B cell (primary cell): ENCODE measurements at regions not wholly inside any gene's neighbourhood (a gene's known extent, or its start where the extent isn't known, plus 50 kb on each side); places are given as distances from the start of the nearest gene placed in this dataset.
"Not testable (repeated sequence)": the region's sequence is repeated elsewhere in the genome, so short reads cannot be mapped to it uniquely, and the experiment has no call there.

Experiments
- ATAC-seq: fragments of 200-7000 bp; cut with Tn5 transposase; one replicate; pipeline ENCODE4 v1.10.0; 2021; ENCODE audit warnings: low read depth, mild to moderate bottlenecking, moderate number of reproducible peaks, moderate library complexity
- CTCF ChIA-PET: fragments of 350-600 bp; sonication (Branson Sonifier 250); formaldehyde crosslinking; loops from one replicate; lab custom pipeline; 2021; ENCODE audit warnings: antibody characterized with exemption, inconsistent platforms; lab: Charles Lee
- POLR2A ChIA-PET: fragments of 350-600 bp; sonication (Branson Sonifier 250); formaldehyde crosslinking; loops from one replicate; lab custom pipeline; 2021; ENCODE audit warnings: antibody characterized with exemption; lab: Charles Lee
- DNase-seq: peaks from one replicate; pipeline ENCODE4 v3.0.0; 2013
- H2AFZ ChIP-seq: 2 replicates; pipeline ENCODE4 v1.6.1; 2012; ENCODE audit warnings: mild to moderate bottlenecking, low read depth, low read length; ENCODE audit not compliant: insufficient read depth, poor library complexity, severe bottlenecking
- H3K27ac ChIP-seq, 2 donors: 1 replicate in 1 of 2; 2 replicates in 1 of 2; pipeline ENCODE4 v1.5.1; 2012 to 2013; ENCODE audit warnings: low read length in 2 of 2, mild to moderate bottlenecking in 2 of 2, moderate library complexity in 1 of 2
- H3K27me3 ChIP-seq, 4 experiments: fragments of 200-600 bp in 1 of 4; sonication (generic) in 1 of 4; replicated peaks in 1 of 4; 1 replicate in 2 of 4; 2 replicates in 2 of 4; pipeline versions ENCODE4 v1.6.1 to v1.7.0; 2013 to 2016; ENCODE audit warnings: low read length in 3 of 4, mild to moderate bottlenecking in 2 of 4, mixed read lengths in 1 of 4, moderate library complexity in 1 of 4; ENCODE audit not compliant: insufficient read depth in 4 of 4, control insufficient read depth in 3 of 4; ENCODE audit errors: control extremely low read depth in 1 of 4
- H3K36me3 ChIP-seq, 2 experiments: replicated peaks in 1 of 2; 1 replicate in 1 of 2; 2 replicates in 1 of 2; pipeline versions ENCODE4 v1.6.1 to v1.7.1; 2013; ENCODE audit warnings: low read length in 1 of 2; ENCODE audit not compliant: insufficient read depth in 2 of 2, control insufficient read depth in 1 of 2; ENCODE audit errors: control extremely low read depth in 1 of 2, extremely low read depth in 1 of 2
- H3K4me1 ChIP-seq, 2 donors: fragments of 200-600 bp in 1 of 2; sonication (generic) in 1 of 2; 1 replicate in 1 of 2; 2 replicates in 1 of 2; pipeline versions ENCODE4 v1.5.1 to v1.6.1; 2013 to 2017; ENCODE audit warnings: low read length in 2 of 2; ENCODE audit not compliant: control insufficient read depth in 2 of 2, insufficient read depth in 2 of 2
- H3K4me2 ChIP-seq: replicated peaks from 2 replicates; pipeline ENCODE3; 2012; ENCODE audit warnings: mild to moderate bottlenecking, low read depth, low read length; ENCODE audit not compliant: poor library complexity, severe bottlenecking
- H3K4me3 ChIP-seq, 5 experiments: fragments of 200-600 bp in 1 of 5; sonication (generic) in 1 of 5; 1 replicate in 3 of 5; 2 replicates in 2 of 5; pipeline versions ENCODE4 v1.5.1 to v1.7.0; 2011 to 2016; ENCODE audit warnings: low read length in 4 of 5, mild to moderate bottlenecking in 4 of 5, low read depth in 2 of 5, control low read depth in 1 of 5, moderate library complexity in 1 of 5; ENCODE audit not compliant: insufficient read depth in 1 of 5; ENCODE audit errors: control extremely low read depth in 1 of 5, extremely low read depth in 1 of 5
- H3K79me2 ChIP-seq: fragments of 200-600 bp; sonication (generic); one replicate; pipeline ENCODE4 v1.6.0; 2016; ENCODE audit warnings: low read length; ENCODE audit not compliant: control insufficient read depth, insufficient read depth
- H3K9ac ChIP-seq: fragments of 200-600 bp; sonication (generic); 2 replicates; pipeline ENCODE4 v1.6.1; 2017; ENCODE audit warnings: mild to moderate bottlenecking, low read length, moderate library complexity
- H3K9me3 ChIP-seq, 3 donors: one replicate each; pipeline versions ENCODE4 v1.6.1 to v1.7.1; 2013; ENCODE audit warnings: low read length in 2 of 3; ENCODE audit not compliant: control insufficient read depth in 2 of 3, insufficient read depth in 1 of 3; ENCODE audit errors: control extremely low read depth in 1 of 3
- H4K20me1 ChIP-seq: 2 replicates; pipeline ENCODE4 v1.6.0; 2012; ENCODE audit warnings: mild to moderate bottlenecking, low read length; ENCODE audit not compliant: insufficient read depth, control insufficient read depth, poor library complexity, severe bottlenecking
- H3K27ac Mint-ChIP-seq: one replicate; pipeline ENCODE4 v1.8.0; 2021; ENCODE audit warnings: mixed read lengths
- H3K27me3 Mint-ChIP-seq: one replicate; pipeline ENCODE4 v1.8.0; 2021; ENCODE audit warnings: mixed read lengths
- H3K4me1 Mint-ChIP-seq: one replicate; pipeline ENCODE4 v1.8.0; 2021; ENCODE audit warnings: mixed read lengths
- H3K4me3 Mint-ChIP-seq: one replicate; pipeline ENCODE4 v1.8.0; 2021; ENCODE audit warnings: mixed read lengths
- H3K9me3 Mint-ChIP-seq: one replicate; pipeline ENCODE4 v1.8.0; 2022; ENCODE audit warnings: mixed read lengths; ENCODE audit not compliant: insufficient read depth
- WGBS: methylation state at CpG from one replicate; pipeline ENCODE4 v1.1.5; 2013; ENCODE audit warnings: missing lambda C conversion rate; ENCODE audit not compliant: insufficient coverage; 5-methylcytosine and 5-hydroxymethylcytosine counted together
- intact Hi-C: fragments of 100-400 bp; cut with micrococcal nuclease; formaldehyde crosslinking; loops from one replicate; pipeline ENCODE4 v1.10.0; 2022

GRCh38 chr16:70048083-70048482 lies 66.0 kb upstream of the PDPR start:
- intact Hi-C loops, H3K4me1 ChIP-seq, H3K9ac ChIP-seq, H3K27ac ChIP-seq, H3K9me3 ChIP-seq, DNase-seq, H2AFZ ChIP-seq, H3K36me3 ChIP-seq, H3K4me3 ChIP-seq, H3K27me3 Mint-ChIP-seq, H4K20me1 ChIP-seq, H3K4me1 Mint-ChIP-seq, ATAC-seq, CTCF ChIA-PET, H3K79me2 ChIP-seq, H3K27me3 ChIP-seq, H3K27ac Mint-ChIP-seq, H3K9me3 Mint-ChIP-seq, POLR2A ChIA-PET, H3K4me2 ChIP-seq, H3K4me3 Mint-ChIP-seq: not testable (repeated sequence)
- WGBS, result 100% methylated on average over 1 of the region's 3 CpGs

GRCh38 chr16:70058056-70058455 lies 56.1 kb upstream of the PDPR start:
- H3K4me3 ChIP-seq, H3K9me3 Mint-ChIP-seq, H3K9ac ChIP-seq, H3K27ac ChIP-seq, H3K27me3 Mint-ChIP-seq, H3K27ac Mint-ChIP-seq, DNase-seq, H3K4me2 ChIP-seq, POLR2A ChIA-PET, intact Hi-C loops, H4K20me1 ChIP-seq, ATAC-seq, H3K36me3 ChIP-seq, H3K4me1 ChIP-seq, H3K4me3 Mint-ChIP-seq, H3K9me3 ChIP-seq, H2AFZ ChIP-seq, CTCF ChIA-PET, H3K27me3 ChIP-seq, H3K4me1 Mint-ChIP-seq: not testable (repeated sequence)
- peaks cover 36% of the 10 kb centered on the region for H3K79me2 ChIP-seq
- no CpG with 5 or more reads among the region's 2 CpGs for WGBS

GRCh38 chr16:70059429-70059828 lies 54.7 kb upstream of the PDPR start:
- intact Hi-C loops, H3K27me3 Mint-ChIP-seq, H3K27me3 ChIP-seq, CTCF ChIA-PET, H3K9ac ChIP-seq, H3K27ac Mint-ChIP-seq, DNase-seq, H3K36me3 ChIP-seq, H3K4me3 ChIP-seq, H3K27ac ChIP-seq, H3K9me3 ChIP-seq, POLR2A ChIA-PET, H2AFZ ChIP-seq, H3K4me3 Mint-ChIP-seq, H3K4me1 ChIP-seq, H4K20me1 ChIP-seq, ATAC-seq, H3K4me2 ChIP-seq, H3K9me3 Mint-ChIP-seq: not testable (repeated sequence)
- peaks cover 14% of the 10 kb centered on the region for H3K4me1 Mint-ChIP-seq
- H3K79me2 ChIP-seq, result peaks cover 35% of the 10 kb centered on the region
- no CpG with 5 or more reads among the region's 3 CpGs for WGBS

GRCh38 chr16:70060521-70061027 lies 53.6 kb upstream of the PDPR start:
- H3K9me3 ChIP-seq, POLR2A ChIA-PET, H3K4me1 ChIP-seq, H3K27me3 ChIP-seq, H3K9me3 Mint-ChIP-seq, DNase-seq, H3K27ac Mint-ChIP-seq, intact Hi-C loops, H3K27me3 Mint-ChIP-seq, H3K4me2 ChIP-seq, ATAC-seq, H2AFZ ChIP-seq, H3K36me3 ChIP-seq, CTCF ChIA-PET, H3K27ac ChIP-seq, H3K4me3 ChIP-seq, H3K4me3 Mint-ChIP-seq, H4K20me1 ChIP-seq, H3K9ac ChIP-seq: not testable (repeated sequence)
- WGBS, result 100% methylated on average over 5 of the region's 8 CpGs
- peaks cover 16% of the 10 kb centered on the region for H3K4me1 Mint-ChIP-seq
- peaks cover 24% of the 10 kb centered on the region for H3K79me2 ChIP-seq
